Activated CD4-positive, CD25-positive, alpha-beta regulatory T cell treated with anti-CD3 and anti-CD28 coated beads, Interleukin-2, amount 50 U/mL, for 24 hours (primary cell): ENCODE measurements at regions not wholly inside any gene's neighbourhood (a gene's known extent, or its start where the extent isn't known, plus 50 kb on each side); places are given as distances from the start of the nearest gene placed in this dataset.
"Not testable (repeated sequence)": the region's sequence is repeated elsewhere in the genome, so short reads cannot be mapped to it uniquely, and the experiment has no call there.

Source experiments
- ATAC-seq, 2 donors: fragments of 150-1000 bp; cut with Tn5 transposase; one replicate each; pipeline ENCODE4 v1.10.0; 2021; ENCODE audit warnings: mild to moderate bottlenecking in 1 of 2, moderate library complexity in 1 of 2

- no peak for ATAC-seq
Observed at GRCh38 chr20:47849006-47849405, 63.7 kb upstream of the SULF2 start.

- ATAC-seq = not testable (repeated sequence)
Observed at GRCh38 chr20:47848534-47848933, 63.3 kb upstream of the SULF2 start.

- no peak for ATAC-seq
Observed at GRCh38 chr20:47847884-47848485, 62.7 kb upstream of the SULF2 start.

GRCh38 chr20:47847220-47847619 lies 61.9 kb upstream of the SULF2 start:
- ATAC-seq = not testable (repeated sequence)

- not testable (repeated sequence) for ATAC-seq
Observed at GRCh38 chr20:47846651-47847050, 61.4 kb upstream of the SULF2 start.

GRCh38 chr20:47845382-47845977 lies 60.2 kb upstream of the SULF2 start:
- not testable (repeated sequence) for ATAC-seq

- ATAC-seq = not testable (repeated sequence)
Observed at GRCh38 chr20:47844568-47844906, 59.3 kb upstream of the SULF2 start.

GRCh38 chr20:47843886-47844567 lies 58.7 kb upstream of the SULF2 start:
- ATAC-seq = no peak

- ATAC-seq = not testable (repeated sequence)
Observed at GRCh38 chr20:47842950-47843349, 57.7 kb upstream of the SULF2 start.

- not testable (repeated sequence) for ATAC-seq
Observed at GRCh38 chr20:47842004-47842403, 56.7 kb upstream of the SULF2 start.

- not testable (repeated sequence) for ATAC-seq
Observed at GRCh38 chr20:47836256-47836817, 51.1 kb upstream of the SULF2 start.
